NCI-H2171 treated with DMSO at 0.1 percent for 48 hours (cell line): ENCODE measurements at regions not wholly inside any gene's neighbourhood (a gene's known extent, or its start where the extent isn't known, plus 50 kb on each side); places are given as distances from the start of the nearest gene placed in this dataset.
"Not testable (repeated sequence)": the region's sequence is repeated elsewhere in the genome, so short reads cannot be mapped to it uniquely, and the experiment has no call there.

Experiments
- DNase-seq: peaks from one replicate; lab custom pipeline; 2025; lab: John Stamatoyannopoulos, UW

DNA sequence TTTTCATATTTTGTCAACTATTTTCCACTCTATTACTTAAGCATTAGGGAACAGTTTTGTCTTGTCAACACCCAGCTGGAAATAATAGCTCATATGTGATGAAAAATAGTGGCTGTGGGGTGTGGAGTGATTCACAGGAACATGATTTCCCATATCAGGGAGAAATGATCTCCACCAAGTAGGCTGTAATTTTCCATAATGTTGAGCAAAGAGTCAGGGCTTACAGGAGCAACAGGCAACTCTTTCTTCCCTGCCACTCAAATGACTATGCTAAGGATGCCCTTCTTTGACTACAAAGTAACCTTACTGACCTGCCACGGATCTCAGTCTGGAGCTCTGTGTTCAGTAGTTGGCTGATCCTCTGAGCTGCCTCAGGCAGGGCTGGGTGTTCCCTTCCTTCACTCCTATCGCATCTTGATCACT, 90.0 kb upstream of the GATB start:
- DNase-seq, result no peak

DNA sequence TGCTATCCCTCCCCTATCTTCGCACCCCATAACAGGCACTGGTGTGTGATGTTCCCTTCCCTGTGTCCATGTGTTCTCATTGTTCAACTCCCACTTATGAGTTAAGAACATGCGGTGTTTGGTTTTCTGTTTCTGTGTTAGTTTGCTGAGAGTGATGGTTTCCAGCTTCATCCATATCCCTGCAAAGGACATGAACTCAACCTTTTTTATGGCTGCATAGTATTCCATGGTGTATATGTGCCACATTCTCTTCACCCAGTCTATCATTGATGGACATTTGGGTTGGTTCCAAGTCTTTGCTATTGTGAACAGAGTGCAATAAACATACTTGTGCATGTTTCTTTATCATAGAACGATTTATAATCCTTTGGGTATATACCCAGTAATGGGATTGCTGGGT, 84.7 kb upstream of the GATB start:
- DNase-seq, result not testable (repeated sequence)

DNA sequence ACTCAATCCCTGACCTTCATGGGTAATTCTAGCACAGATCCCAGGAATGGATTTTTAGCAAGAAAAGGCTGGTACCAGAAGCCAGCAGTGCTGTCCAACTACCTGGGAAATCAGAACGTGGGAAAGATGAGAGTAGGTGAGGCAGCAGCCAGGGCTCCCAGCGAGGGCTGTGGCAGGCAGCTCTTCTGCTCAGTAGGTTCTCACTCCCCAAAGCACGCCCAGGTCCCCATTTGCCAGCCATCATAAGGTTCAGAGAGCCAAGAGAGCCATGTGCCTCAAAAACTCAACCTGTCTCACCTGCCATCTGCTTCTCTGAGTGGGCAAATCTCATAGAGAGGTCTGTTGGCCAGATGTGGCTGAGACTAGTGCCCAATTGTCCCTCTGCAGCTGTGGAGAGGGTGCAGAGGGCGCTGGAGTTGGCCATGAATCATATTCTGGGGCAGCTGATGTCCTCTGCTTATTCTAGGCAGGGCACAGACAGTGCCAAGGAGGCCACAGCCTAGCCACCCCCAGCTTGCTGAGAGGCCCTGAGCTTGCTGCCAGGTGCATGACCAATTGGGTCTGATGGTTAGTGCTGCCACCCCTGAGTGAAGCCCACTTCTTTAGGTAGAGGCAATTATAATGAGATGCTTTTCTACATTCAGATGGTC, 81.7 kb upstream of the GATB start:
- DNase-seq, result no peak

DNA sequence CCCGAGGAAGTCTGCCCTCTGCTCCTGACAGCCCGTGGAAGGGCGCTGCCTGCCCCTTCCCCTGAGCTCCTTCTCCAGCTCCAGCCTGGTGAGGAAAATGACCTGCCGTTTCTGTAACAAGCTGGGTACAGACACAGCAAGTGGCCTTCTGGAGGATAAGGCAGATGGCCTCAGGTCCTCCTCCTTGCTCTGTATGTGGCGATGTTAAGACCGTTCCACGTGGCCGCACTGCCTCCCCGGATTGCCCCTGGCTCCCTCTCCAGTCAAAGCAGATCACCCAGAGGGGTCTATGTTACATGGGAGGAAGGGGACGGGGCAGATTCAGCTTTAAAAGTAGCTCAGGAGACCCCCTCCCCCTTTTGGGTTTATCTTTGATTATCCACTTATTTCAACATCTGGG, 80.3 kb upstream of the GATB start:
- DNase-seq, result no peak

DNA sequence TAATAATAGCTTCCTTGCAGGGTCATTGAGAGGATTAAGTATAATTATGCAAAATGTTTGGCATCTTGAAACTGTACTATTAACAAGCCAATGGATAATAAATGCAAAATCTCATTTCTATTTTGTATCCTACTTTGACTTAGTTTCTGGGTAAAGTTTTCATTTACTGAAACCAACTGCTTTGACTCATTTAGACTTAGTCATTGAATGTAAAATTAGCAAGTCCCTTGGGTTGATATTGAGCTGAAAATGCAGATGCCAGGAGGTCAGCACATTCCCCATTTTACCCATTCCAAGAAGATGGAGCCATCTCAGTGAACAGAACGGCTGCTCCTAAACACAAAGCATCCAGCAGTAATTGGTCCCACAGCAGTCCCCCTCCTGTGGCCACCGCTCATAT, 74.7 kb upstream of the GATB start:
- DNase-seq, result no peak

DNA sequence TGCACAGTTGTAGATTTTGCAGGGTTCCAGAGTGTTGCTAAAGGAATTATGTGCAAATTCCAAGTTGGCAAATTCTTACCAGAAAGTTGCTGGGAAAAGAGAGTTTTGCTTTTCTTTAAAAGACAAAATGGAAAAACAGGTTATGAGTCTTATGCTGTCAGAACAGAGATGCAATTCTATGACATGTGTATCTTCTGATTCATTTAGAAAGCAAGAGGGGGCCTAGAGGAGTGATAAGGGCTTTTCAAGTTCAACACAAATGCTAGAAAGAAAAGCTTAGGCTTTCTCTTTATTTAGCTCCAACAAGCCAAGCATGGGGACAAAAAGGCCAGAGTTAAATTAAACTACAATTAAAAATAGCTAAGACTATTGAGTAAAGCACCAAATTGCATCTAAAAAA, 72.4 kb upstream of the GATB start:
- DNase-seq, result no peak

DNA sequence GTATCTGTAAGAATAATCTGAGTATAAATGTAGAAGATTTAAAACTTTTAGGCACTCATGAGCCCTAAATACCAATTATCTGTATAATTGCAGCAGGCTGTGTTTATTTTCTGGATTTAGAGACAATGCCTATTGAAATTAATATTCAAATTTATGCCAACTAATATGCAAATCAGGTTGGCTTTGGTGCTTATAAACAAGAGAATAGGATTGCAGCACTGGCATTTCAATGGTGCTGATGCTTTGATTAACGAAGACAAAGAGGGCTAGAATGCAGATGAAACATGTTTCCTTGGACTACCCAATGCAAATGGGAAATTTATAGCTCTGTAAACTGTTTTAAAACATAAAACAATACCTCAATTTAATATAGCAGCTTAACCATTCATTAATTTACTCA, 70.7 kb upstream of the GATB start:
- no peak for DNase-seq

DNA sequence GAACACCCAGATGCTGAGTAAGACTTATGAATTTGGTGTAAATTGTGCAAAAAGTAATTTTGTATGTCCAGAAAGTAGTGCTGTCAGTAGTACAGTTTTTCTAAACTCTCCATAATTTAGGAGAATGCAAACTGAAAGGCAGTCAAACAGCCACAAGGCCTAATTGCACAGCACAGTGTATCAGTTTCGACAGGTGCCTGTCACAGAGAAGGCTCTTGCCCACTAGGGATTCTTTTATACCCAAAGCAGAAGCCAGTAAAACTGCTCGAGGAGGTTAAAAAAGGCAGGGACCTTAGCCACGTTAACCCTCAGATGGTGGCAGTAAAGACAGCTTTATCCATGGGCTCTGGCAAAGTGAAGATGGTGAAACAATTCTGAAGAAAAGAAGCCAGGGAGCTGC, 69.4 kb upstream of the GATB start:
- DNase-seq, result no peak

DNA sequence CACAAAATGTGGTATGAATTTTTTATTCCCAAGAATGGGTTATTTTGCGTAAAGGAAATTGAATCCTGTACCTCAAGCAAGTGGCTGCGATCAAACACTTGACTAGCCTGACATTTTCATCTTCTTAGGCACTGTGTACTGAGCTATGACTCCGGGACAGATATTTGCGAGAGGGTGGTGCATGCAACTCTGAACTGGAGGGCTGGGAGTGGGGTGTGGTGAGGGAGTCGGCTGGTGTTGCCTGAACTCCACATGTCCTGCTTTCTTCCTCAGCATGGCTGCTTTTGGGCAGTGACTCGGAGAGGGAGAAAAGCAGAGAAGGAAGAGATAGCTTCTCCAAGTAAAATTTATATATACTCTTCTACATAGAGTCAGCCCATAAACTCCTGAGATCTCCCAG, 68.5 kb upstream of the GATB start:
- DNase-seq, result no peak

DNA sequence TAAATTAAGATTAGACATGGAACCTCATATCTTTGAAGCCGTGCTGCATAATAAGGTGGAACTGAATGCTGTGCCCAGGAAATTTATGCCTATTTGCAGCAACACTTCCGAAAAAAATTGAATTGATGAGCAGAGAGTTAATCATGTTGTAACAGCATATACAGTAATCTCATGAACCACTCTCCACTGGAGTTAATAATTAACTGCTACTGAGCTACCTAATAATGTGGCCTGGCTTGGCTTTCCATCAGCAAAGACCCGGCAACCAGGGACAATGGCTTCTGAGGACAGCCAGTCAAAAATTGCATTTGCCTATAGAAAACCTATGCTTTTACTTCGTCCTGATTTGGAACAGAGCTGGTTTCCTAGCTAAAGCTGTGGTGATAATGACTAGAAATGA, 63.8 kb upstream of the GATB start:
- DNase-seq, result no peak

DNA sequence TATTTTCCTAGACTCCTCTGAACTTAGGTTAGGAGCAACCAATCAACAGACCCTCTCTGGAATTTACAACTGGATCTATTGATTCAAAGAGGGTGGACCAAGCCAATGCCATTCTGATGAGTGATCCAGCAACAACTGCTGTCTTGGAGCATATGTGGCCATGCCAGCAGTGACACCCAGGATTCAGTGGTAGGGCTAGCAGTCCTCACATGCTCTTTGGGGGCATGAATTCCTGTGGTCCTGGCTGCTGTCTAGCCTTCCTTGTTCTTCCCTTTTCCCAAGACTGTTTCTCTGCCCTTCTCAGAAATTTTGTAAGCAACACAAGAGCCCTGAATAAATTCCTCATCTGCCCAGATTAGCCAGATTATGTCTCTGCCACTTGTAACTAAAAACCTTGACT, 61.5 kb upstream of the GATB start:
- no peak for DNase-seq

DNA sequence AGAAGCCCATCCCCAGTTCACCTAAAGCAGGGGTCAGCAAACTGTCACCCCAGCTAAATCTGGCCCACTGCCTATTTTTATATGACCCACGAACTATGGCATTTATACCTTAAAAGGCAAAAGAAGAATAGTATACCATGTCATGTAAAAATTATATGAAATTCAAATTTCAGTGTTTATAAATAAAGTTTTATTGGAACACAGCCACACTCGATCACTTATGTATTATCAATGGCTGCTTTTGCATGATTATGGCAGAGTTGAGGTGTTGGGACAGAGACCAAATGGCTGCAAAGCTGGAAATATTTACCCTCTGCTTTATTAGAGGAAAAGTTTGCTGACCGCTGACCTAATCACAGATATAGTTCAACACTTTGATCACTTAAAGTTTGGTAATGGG, 59.2 kb upstream of the GATB start:
- no peak for DNase-seq

DNA sequence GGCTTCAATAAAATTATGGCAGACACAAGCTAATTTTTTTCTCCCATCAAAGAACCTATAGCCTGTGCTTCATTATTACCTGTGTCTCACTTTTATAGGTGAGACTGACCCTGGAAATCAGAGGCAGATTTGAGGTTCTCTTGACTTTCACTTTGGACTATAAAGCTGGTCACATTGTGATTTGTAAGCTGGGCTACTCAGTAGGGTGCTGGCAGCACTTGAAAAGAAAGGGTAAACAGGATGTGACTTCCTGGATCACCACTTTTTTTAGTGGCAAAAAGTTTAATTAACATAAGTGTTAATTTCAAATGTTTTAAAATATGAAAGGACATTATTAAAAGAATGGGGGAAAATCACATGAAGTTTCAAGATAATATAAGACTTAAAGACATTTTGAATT, 50.6 kb upstream of the GATB start:
- no peak for DNase-seq
